ENCODE measurements at regions not wholly inside any gene's neighbourhood (a gene's known extent, or its start where the extent isn't known, plus 50 kb on each side); places are given as distances from the start of the nearest gene placed in this dataset.

DNA sequence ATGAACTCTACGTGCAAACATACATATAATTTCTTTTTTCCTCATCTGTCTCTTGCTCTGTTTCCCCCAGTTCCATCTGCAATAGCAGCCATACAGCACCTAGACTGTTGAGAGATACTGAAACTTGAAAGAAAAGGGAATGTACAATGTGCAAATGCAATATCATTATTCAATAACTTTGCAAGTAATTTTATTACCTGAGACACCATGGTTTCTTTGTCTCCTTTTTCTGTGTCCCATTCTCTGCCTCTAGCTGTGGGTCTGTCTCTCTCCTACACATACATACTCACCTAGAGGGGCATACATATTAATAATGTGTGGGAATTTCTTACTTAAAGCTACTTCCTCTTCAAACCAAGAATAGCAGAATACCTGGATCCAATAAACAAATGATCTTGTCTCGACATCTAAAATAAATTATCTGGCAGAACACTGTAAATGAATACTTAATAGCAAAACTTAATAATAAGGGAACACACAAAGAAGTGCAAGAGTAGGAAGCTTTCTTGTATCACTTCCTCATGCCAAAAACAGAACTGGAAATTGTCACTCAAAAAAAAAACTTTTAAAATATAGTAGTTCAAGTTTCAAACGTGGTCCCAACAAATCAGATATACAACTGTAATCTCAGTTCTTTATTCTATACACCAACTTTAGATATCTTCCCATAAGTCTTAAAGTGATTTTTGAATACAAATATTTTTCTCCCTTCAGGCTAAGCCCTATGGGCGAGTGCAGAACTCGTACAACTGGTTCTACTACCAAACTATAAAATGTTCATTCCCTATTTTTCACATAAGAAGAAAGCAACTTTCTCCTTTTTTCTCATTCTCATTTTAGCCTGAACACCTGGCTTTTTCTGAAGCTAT is 194.6 kb downstream of the NRIP1 start:
- no peak for DNase-seq

DNA sequence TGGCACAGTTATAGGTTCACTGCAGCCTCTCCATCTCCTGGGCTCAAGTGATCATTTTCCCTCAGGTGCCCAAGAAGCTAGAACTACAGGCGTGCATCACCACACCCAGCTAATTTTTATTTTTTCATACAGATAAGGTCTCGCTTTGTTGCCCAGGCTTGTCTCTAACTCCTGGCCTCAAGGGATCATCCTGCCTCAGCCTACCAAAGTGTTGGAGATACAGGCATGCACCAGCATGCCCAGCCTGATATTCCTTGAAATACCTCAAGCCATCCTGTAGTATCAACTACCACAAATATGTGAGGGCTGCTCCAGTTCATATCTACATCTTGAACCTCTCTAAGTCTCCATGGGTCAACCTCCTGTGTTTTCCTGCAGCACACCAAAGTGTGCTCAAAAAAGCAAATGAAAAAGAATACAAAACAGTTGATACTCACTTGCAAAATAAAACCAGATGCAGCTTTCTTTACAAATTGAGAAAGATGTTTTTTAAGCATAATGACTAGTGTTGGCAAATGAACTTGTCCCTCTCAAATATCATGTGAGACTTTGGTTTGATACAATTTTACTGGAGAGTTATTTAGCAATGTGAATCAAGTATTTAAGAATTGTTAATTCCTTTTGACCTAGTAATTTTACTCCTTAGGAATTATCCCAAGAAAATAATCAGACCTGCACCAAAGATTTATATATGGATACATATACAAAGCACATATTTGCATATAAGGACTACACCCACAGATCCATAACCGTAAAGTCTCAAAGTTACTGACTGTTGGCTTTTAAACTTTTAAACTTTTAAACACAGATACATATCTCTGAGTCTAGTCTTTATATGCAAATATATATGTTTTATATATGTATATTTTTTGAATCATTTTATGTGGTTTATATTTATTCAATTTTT is 197.7 kb downstream of the NRIP1 start:
- DNase-seq, result no peak

DNA sequence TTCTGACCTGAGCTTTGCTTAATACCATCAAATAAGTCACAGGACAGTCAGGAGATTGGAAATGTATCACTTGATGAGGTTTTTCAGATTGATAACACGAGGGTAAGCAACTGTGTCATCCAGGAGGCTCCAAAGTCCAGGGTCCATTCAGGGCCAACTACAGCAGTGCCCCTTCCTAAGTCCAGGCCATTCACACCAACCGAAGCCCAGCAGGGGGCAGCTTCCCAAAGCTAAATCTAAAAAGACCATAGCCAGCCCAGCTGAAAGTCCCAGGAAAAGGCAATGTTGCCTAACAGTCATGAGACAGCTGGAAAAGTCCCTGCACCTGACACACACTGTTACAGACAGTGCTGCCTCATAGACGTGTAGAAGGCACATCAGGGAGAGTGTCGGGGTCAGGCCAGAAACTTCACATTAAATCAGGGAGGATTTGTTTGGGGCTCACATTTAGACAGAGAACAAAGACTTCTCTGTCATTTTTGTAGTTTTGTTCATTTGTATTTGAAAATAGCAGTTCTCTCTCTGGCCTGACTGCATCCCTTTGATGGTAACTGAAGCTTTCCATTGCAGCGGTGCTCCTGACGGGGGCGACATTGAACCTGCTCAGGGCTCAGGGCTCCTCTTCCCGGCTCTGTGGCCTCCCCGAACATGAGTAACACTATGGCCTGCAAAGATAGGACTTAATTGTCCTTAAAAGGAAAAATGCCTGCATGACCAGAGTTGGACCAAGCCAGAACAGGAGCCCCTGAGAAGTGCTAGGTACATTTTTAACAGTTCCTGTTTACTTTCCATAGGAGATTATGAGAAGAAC is 200.4 kb downstream of the NRIP1 start:
- no peak for DNase-seq

DNA sequence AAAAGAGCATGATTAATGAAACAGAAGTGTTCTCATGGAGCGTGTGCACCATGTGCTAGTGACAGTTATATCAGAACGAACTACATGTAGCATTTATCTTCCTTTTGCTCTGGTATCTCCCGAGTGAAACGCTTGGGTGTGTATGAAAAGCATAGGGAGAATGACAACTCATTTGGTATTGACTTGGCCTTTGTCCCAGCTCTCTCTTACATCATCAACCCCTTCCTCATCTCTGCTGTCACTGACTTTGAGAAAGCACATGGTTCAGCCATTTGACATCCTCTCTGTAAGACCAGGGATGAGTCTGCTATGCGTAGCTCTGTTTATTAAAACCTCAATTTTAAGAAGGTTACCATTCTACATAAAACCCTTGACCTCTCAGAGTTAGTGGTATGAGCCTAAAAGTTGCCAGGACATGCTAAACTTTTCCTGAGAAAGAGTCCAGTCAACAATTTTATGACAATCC is 201.0 kb downstream of the NRIP1 start:
- DNase-seq, result no peak

DNA sequence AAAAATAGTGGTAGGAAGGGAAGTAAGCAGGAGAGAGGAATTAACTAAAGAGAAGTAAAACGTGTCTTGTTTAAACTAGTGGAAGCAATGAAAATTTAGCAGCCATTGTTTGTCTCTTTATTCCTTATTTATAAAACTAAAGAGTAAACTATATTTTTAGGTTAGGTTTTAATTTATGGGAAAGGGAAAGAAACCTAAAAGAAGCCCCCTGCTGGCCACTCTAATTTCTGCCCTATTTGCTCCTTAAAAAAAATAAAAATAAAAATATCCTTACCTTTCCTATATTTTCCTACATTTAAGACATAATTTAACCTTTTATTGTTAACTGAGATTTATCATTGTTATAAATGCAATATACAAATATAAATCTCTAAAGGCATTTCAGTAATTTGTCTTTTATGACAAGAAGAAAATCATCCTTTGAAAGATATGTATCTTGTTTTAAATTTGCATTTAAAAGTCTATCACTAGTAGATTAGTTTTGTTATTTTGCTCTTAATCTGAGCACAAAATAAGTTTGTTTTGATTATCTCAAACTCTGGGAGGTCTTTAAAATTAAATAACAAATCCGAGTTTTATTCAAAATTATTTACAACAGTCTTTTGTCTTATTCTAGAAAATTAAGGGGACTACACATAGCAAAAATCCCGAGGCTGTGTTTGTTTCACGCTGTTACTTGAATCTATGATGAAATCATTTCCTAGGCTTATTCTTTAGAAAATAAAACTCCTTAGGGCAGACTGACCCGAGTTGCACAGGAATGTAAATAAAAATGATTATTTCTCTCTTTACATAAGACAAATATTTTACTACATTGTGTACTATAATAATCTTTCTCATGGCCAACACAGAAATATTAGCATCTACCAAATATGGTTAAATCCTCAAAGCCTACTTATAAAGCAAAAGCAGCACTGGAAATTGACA is 201.7 kb downstream of the NRIP1 start:
- no peak for DNase-seq

DNA sequence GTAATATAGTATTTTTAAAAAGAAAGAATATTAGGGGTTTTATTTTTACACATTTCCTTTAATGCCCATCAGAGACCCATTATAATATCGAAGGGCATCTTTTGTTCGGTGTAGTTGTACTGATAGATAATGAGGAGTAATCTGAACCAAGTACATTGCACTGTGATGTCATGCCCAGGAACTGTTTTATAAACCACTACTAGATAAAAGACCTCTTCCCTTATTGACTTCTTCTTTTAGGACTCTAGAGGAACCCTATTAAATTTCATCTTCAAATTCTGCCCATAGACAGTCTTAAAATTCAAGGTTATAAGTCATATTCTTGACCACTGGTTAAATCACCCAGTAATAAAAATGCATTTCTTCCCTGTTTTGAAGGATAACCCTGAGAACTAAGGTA is 206.5 kb downstream of the NRIP1 start:
- DNase-seq, result no peak

DNA sequence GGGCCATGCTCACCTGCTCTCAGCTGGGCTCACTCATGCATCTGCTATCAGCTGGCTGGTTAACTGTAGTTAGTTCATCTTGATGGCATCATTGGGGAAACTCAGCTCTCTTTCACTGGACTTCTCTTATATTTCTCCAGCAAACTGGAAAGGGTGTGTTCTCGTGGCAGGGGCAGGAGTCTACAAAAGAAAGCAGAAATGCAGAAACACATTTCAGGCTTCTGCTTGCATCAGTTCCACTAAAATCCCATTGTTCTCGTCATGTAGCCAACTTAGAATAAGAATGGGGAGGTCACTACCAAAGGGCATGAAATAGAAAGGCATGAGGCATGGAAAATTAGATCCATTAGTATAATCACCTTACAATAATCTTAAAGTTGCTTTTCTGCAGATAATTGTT is 207.3 kb downstream of the NRIP1 start:
- DNase-seq, result no peak

DNA sequence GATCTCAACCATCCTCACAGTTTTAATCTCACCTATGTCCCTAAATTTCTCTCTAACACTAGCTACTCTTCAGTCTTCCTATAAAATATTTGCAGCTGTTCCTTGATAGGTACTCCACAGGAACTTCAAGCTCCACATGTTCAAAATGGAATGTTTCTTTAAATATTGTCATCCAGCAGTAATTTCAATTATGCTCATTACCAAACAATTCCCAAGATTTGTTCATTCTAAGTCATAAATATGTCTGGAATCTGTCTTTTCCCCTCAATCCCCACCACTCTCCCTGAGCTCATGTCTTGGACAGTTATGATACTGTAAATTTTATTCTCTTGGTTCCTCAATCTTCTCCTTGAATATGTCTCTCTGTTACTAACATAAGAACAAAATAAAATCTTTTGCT is 214.4 kb downstream of the NRIP1 start:
- no peak for DNase-seq

DNA sequence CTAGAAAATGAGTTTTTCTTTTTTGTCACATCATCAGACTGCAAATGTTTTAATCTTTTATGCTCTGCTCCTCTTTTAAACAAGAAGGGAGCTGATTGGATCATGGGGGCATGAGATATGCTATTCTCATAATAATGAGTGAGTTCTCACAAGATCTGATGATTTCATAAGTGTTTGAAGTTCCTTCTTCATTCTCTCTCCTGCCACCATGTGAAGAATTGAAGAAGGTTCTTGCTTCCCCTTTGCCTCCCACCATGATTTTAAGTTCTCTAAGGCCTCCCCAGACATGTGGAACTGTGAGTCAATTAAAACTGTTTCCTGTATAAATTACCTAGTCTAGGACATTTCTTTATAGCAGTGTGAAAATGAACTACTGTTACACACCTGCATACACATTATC is 218.2 kb downstream of the NRIP1 start:
- no peak for DNase-seq

DNA sequence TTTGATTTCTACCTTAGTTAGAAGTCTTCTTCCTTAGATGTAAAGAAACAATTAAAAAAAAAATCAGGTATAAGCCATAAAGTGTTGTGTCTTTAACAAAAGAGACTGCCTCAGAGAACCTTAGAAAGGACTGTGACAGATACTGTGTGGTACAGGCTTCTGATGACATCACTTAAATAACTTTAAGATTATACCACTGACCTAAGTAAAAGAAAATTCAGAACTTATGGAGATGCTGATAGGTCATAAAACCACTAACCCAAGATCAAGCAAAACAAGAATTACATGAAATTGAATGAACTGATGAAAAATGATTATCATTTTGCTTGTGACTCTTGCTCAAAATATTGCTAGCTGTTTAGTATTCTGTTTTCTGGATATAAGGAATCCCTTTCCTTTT is 220.8 kb downstream of the NRIP1 start:
- no peak for DNase-seq

DNA sequence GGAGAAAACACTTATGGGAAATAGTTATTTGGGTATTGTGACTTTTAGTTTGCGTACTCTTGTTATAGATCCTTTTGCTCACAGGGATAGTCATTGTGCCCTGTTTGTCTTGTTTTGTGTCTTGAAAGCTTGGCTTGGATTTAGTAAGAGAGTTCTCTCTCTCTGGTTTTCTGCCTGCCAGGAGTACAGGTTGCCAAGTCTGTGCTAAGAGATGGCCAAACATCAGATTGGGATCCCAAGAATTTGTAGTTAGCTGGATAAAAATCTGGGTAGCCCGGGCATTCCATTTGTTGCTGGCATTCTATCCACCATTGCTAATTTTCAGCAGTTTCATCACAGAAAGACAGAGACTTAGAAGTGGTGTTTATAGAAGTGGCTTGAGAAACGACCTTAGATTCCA is 222.2 kb downstream of the NRIP1 start:
- no peak for DNase-seq

DNA sequence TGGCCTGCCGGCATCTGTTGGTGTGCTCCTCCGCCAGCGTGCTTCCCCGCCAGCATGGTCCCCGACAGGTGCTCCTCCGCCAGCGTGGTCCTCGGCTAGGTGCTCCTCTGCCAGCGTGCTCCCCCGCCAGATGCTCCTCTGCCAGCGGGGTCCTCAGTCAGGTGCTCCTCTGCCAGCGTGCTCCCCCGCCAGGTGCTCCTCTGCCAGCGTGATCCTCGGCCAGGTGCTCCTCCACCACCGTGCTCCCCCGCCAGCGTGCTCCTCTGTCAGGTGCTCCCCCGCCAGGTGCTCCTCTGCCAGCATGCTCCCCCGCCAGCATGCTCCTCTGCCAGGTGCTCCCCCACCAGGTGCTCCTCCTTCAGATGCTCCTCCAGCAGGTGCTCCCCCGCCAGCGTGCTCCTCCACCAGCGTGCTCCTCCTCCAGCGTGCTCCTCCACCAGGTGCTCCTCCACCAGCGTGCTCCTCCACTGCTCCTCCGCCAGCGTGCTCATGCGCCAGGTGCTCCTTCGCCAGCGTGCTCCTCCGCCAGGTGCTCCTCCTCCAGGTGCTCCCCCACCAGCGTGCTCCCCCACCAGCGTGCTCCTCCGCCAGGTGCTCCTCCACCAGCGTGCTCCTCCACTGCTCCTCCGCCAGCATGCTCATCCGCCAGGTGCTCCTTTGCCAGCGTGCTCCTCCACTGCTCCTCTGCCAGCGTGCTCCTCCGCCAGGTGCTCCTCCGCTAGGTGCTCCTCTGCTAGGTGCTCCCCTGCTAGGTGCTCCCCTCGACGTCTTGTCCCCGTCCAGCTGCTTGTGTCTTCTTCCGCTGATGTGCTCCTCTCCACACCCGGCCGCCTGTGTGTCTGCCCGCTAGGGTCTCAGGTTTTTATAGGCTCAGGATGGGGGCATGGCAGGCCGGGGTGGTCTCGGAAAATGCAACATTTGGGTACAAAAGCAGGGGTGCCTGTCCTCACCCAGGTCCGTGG is 223.0 kb downstream of the NRIP1 start:
- DNase-seq, result no peak

DNA sequence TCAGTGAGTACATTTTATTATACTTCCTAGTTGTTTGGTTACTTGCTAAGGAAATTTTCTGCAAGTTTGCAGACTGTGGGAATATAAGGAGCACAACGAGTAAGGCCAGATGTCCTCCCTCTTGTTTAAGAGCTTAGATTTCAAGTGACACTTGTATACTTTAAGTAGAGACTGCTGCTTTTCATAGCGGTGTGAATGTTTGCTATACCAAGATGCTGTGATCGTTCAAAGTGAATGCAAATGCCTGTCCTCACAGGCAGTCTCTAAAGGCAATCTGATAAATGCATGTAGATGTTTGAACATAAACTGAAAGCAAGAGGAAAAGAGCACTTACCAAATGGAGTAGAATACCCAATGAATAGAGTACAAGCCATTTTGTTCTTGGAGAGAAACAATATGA is 226.4 kb downstream of the NRIP1 start:
- DNase-seq, result no peak

DNA sequence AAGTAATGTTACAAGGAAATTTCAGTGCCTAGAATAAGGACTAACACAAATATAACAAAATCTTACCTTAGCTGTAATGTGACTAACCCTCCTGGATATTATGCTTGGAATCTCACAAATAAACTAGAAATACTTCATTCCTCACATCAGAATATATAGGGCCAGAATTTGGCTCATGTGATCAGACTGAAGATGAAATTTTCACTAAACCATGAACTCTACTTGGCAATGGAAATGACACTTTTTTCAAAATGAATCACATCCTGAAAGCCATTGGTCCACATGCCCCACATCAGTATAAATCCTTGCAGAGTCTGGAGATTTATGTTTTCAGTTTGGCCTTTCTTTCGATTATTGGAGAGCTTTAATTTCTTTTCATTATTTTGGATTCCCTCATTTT is 227.8 kb downstream of the NRIP1 start:
- DNase-seq, result no peak

DNA sequence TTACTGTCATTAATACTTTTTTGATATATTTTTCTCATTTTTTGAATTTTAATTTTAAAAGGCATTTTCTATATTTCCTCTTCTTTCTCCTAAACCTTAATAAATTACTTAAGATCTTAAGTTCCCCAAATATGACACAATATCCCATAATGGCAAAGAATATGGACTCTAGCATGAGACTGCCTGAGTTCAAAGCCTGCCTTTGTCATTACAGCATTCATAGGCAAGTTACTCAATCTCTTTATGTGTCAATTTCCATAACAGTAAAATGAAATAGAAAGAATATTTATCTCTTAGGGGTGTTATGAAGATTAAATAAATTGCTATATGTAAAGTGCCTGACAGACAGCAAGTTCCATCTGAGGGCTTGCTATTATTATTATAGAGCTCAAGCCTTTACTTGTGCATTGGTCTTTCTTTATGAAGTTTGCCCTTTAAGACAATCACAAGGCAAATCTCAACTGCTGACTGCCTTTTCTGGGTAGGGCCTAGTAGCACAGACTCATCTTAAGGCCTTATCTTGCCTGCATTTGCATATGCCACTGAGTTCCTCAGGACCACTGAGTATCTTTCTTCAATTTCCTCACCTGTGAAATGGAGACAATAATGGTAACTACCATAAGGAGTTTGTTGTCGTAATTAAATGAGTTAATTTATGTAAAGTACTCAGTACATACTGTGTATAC is 231.0 kb downstream of the NRIP1 start:
- no peak for DNase-seq

DNA sequence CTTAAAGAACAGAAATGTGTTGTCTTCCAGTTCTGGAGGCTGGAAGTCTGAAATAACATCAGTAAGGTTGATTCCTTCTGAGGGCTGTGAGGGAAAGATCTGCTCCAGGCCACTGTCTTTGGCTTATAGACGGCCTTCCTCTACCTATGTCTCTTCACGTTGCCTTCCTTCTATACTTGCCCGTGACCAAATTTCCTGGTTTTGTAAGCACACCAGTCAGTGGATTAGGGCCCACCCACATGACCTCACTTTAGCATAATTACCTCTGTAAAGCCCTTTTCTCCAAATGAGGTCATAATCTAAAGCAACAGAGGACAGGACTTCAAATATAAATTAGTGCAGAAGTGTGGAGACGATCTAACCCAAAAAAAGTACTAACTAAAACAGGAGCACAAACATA is 231.6 kb downstream of the NRIP1 start:
- no peak for DNase-seq

DNA sequence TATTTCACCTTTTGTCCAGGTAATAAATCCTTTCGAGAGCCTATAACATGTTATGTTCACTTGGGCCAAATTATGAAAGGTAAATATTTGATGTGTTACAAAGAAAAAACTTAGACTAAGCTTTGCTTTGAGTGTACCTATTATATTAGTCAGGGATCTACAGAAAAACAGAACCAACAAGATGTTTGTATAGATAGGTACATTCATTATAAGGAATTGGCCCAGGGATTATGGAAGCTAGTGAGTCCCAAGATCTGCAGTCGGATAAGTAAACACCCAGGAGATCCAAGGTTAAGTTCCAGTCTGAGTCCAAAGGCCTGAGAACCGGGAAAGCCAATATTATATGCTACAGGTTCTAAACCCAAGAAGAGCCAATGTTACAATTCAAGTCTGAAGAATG is 234.5 kb downstream of the NRIP1 start:
- DNase-seq, result no peak

DNA sequence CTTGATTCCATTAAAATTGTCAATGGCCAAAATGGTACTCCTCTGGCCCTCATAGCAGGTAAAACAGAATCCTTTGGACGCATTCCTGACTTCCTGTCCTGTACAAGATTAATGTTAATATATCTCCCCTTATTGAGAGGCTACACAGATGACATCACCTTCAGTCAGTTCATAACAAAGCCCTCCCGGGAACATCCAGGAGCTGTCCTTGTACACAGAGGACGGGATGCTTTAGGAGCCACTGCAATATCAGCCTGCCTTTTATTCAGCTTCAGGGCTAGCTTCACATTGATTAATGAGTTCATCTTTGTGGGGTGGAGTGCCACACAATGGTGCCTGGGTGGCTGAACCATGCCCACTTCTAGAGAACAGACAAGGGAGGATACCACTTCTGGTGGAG is 235.1 kb downstream of the NRIP1 start:
- DNase-seq, result no peak

DNA sequence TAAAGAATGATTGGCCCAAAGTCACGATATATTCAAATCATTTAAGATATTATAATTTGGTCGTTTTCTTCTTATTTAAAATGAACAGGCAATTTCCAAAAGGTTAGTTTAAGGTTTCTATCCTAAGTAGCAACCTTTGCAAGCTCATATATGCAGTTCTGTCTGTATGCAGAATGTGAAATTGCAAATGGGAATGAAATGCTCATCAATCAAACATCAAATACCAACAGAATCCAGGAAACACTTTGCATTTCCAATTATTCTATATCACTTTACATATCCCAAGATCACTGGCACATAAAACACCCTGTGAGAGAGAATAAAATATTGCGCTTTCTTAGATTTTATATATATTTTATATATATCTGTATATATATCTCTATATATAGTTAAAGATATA is 237.3 kb downstream of the NRIP1 start:
- DNase-seq, result no peak

DNA sequence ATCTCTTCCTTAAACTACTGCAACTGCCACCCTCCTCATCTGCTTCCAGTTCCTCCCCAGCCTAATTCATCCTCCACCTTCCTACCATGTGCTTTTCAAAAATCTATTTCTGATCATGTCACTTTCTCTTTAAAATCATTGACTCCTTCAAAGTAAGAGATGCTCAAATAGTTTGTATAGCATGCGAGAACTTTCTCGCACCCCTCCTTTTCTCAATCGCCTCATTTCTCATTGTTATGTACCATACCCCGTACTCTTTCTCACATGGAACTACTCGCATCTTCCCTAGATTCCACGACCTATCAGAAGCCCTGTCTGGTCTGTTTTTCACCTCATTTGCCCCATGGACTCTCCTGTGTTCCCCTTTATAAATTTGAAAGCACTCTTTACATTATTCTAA is 238.2 kb downstream of the NRIP1 start:
- DNase-seq, result no peak

Data from SIG-M5 (cell line).